Skeletal muscle tissue (tissue), 3 donors: ENCODE measurements at regions not wholly inside any gene's neighbourhood (a gene's known extent, or its start where the extent isn't known, plus 50 kb on each side); places are given as distances from the start of the nearest gene placed in this dataset.
A peak's percentile ranks its signal among the peaks of the same experiment; 100 is the strongest.
"Not testable (repeated sequence)": the region's sequence is repeated elsewhere in the genome, so short reads cannot be mapped to it uniquely, and the experiment has no call there.

Source experiments
- H3K27ac ChIP-seq: one replicate; pipeline ENCODE4 v1.7.0; 2013; ENCODE audit warnings: mild to moderate bottlenecking, low read depth, low read length, inconsistent platforms
- H3K27me3 ChIP-seq, 3 donors: one replicate each; pipeline ENCODE4 v1.7.0; 2013; ENCODE audit warnings: low read length in 3 of 3; ENCODE audit not compliant: control insufficient read depth in 3 of 3, insufficient read depth in 3 of 3
- H3K36me3 ChIP-seq, 3 donors: one replicate each; pipeline ENCODE4 v1.7.0; 2013; ENCODE audit warnings: low read length in 3 of 3; ENCODE audit not compliant: control insufficient read depth in 3 of 3, insufficient read depth in 3 of 3
- H3K4me1 ChIP-seq, 3 donors: one replicate each; pipeline ENCODE4 v1.7.0; 2013; ENCODE audit warnings: low read length in 3 of 3, mild to moderate bottlenecking in 3 of 3; ENCODE audit not compliant: control insufficient read depth in 3 of 3, insufficient read depth in 3 of 3
- H3K4me3 ChIP-seq, 3 donors: one replicate each; pipeline ENCODE4 v1.7.0; 2013; ENCODE audit warnings: low read length in 3 of 3
- H3K9ac ChIP-seq, 3 donors: one replicate each; pipeline ENCODE4 v1.7.0; 2013; ENCODE audit warnings: low read length in 3 of 3, mild to moderate bottlenecking in 3 of 3, moderate library complexity in 2 of 3, low read depth in 1 of 3
- H3K9me3 ChIP-seq, 3 donors: one replicate each; pipeline ENCODE4 v1.7.0; 2013; ENCODE audit warnings: low read length in 3 of 3; ENCODE audit not compliant: control insufficient read depth in 3 of 3
- donor health status: Osteomylitis.

DNA sequence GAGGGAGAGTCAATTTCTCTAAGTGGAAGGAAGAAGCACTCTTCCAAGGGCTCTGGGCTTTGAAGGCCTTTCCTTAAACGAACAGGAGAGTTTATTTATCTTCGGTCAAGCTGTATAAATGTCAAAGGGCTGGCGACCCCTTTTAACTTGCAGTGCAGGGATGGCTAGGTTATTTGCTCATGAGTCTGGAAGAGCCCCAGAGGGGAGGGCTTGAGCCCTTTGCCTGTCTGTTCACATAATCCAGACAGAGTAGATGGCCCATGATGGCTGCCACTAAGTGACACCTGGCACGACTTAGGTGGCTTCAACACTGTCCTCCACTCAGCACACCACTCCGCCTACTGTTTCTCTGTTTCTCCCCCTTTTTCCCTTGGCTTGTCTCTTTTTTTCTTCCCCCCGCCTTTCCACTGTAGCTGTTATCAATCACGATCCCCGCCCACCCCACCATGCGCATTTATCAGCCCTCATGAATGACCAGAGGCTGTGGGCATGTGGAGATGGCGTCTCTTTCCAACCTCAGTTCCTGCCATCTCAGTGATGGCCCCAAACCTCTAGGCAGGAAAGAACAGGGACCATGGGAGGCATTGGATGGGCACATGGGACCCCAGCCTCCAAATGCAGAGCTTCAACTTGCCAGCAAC is 408.7 kb upstream of the TNRC6C start:
- Histone ChIP-seq H3K27ac (no peak overlapping the region), H3K4me3 (no peak overlapping the region), H3K27me3 (no peaks in the 10 kb centered on the region), H3K4me1 (peaks cover under 1 to 4% (median under 1%) of the 10 kb centered on the region in 3 donors), H3K9ac (no peak overlapping the region), H3K36me3 (no peaks in the 10 kb centered on the region), H3K9me3 (no peaks in the 10 kb centered on the region)

DNA sequence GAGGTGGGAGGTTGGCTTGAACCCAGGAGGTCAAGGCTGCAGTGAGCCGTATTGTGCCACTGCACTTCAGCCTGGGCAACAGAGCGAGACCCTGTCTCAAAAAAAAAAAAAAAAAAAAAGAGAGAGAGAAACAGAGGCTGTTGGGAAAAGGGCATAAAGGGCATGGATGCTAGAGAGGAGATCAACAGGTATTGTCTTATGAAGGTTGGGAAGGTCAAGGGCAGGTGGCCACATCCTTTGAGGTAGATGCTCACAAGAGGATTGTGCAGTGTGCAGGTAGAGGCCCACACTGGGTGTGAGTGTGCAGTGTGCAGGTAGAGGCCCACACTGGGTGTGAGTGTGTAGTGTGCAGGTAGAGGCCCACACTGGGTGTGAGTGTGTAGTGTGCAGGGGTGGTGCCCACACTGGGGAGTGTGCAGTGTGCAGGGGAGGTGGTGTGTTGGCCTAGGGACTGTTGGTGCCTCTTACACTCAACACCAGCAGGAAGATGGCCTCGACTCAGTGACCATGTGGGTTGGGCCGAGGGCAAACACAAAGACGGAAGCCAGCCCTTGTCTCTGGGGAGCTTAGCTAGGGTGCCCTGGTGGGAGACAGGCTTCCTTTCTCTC is 404.9 kb upstream of the TNRC6C start:
- Histone ChIP-seq H3K9me3 (no peaks in the 10 kb centered on the region), H3K9ac (no peak overlapping the region), H3K27ac (no peak overlapping the region), H3K27me3 (no peaks in the 10 kb centered on the region), H3K4me3 (no peak overlapping the region), H3K36me3 (no peaks in the 10 kb centered on the region), H3K4me1 (peaks cover 10 to 23% (median 16%) of the 10 kb centered on the region in 3 donors)

- peak overlapping the region; percentile 50 to 79 (median 51) for H3K9ac ChIP-seq
- H3K4me1 ChIP-seq = peaks cover 10 to 23% (median 16%) of the 10 kb centered on the region in 3 donors
- H3K27ac ChIP-seq = peak overlapping the region; percentile 64
- H3K9me3 ChIP-seq = no peaks in the 10 kb centered on the region
- H3K36me3 ChIP-seq = no peaks in the 10 kb centered on the region
- no peaks in the 10 kb centered on the region for H3K27me3 ChIP-seq
- peak overlapping the region; percentile 38 to 61 (median 60) for H3K4me3 ChIP-seq
These were observed 403.3 kb upstream of the TNRC6C start for GRCh38 chr17:77555121-77555591.

DNA sequence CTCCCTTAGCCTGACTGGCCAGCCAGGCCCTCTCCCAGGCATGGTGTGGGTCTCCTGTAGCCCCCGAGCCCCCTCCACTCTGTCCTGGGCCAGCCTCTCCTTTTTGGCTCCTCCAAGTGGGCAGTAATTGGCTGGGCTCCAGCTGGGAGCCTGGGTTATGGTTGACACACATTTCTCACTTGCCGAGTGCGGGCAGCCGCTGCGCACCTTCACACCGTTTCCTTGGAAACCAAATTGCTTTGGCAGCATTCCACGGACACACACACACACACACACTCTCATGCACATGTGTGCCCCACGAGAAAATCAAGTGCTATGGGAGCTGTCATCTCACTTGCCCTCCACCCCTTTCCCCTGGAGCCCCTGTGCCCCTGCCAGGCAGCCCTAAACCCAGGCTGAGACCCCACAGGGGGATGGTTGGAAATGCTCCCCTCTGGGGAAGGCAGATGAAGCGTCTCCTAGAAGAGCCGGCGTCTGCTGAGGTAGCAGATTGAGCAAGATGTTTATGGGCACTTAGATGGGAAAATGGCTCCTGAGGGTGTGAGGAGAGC is 402.7 kb upstream of the TNRC6C start:
- H3K4me3 ChIP-seq = peak overlapping the region in 2 of 3 donors; percentile 60 to 61
- no peak overlapping the region for H3K27ac ChIP-seq
- H3K9me3 ChIP-seq = no peaks in the 10 kb centered on the region
- H3K36me3 ChIP-seq = no peaks in the 10 kb centered on the region
- H3K9ac ChIP-seq = peak overlapping the region in 2 of 3 donors; percentile 50 to 79
- H3K27me3 ChIP-seq = no peaks in the 10 kb centered on the region
- peaks cover 10 to 23% (median 16%) of the 10 kb centered on the region in 3 donors for H3K4me1 ChIP-seq

- Histone ChIP-seq H3K4me3 (peak overlapping the region in 1 of 3 donors; percentile 6), H3K9ac (no peak overlapping the region), H3K9me3 (no peaks in the 10 kb centered on the region), H3K4me1 (peaks cover 10 to 23% (median 16%) of the 10 kb centered on the region in 3 donors), H3K27me3 (no peaks in the 10 kb centered on the region), H3K27ac (no peak overlapping the region), H3K36me3 (no peaks in the 10 kb centered on the region)
These were observed 402.0 kb upstream of the TNRC6C start for GRCh38 chr17:77556383-77557061.

GRCh38 chr17:77558846-77559626 is 399.5 kb upstream of the TNRC6C start:
- no peak overlapping the region for H3K9ac ChIP-seq
- no peak overlapping the region for H3K4me3 ChIP-seq
- H3K27ac ChIP-seq = no peak overlapping the region
- H3K4me1 ChIP-seq = peaks cover 10 to 20% (median 16%) of the 10 kb centered on the region in 3 donors
- no peaks in the 10 kb centered on the region for H3K27me3 ChIP-seq
- peaks cover 0 to 2% (median 0%) of the 10 kb centered on the region in 3 donors for H3K9me3 ChIP-seq
- H3K36me3 ChIP-seq = no peaks in the 10 kb centered on the region

DNA sequence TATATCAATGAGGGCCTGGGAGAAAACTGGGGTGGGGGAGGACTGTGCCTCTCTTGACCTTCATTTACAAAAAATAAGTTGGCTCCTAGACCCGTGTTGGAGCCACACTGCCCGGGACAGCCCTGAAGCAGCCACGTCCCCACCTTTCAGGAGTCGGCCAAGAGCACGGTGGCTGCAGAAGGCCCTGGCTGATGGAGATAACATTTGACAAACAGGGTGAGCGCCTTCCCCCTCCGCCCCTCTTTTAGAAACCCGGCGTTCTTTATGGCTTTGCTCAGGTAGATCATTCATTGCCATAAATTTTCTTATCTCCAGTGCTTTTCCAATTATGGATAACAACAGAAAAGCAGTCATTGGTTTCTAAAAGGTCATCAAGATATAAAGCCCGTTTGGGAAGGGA is 398.1 kb upstream of the TNRC6C start:
- Histone ChIP-seq H3K27ac (no peak overlapping the region), H3K27me3 (no peaks in the 10 kb centered on the region), H3K36me3 (no peaks in the 10 kb centered on the region), H3K9ac (no peak overlapping the region), H3K4me3 (no peak overlapping the region), H3K9me3 (peaks cover 0 to 2% (median 0%) of the 10 kb centered on the region in 3 donors), H3K4me1 (peaks cover 4 to 14% (median 12%) of the 10 kb centered on the region in 3 donors)

DNA sequence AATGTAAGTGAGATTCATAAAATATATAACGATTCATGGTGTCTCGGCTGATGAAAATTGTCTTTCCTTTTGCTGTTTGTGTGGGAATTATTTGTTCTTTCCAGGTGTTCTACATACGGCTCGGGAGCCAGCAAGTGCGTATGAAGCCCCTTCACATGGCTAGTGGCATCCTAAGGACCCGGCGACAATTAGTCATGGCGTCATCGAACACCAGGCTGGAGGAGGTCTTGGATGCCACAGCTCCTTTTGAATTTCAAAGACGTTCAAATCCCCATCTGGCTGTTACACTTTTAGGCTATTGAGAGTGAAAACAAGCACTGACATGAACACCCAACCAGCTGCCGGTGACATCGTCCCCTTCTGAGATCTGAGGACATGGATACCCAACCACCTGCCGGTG is 397.7 kb upstream of the TNRC6C start:
- no peak overlapping the region for H3K4me3 ChIP-seq
- H3K4me1 ChIP-seq = peaks cover under 1 to 9% (median 8%) of the 10 kb centered on the region in 3 donors
- no peaks in the 10 kb centered on the region for H3K36me3 ChIP-seq
- no peak overlapping the region for H3K9ac ChIP-seq
- peaks cover 0 to 2% (median 0%) of the 10 kb centered on the region in 3 donors for H3K9me3 ChIP-seq
- H3K27ac ChIP-seq = no peak overlapping the region
- no peaks in the 10 kb centered on the region for H3K27me3 ChIP-seq

GRCh38 chr17:77562361-77562760 is 396.1 kb upstream of the TNRC6C start:
- not testable (repeated sequence) for H3K4me1 ChIP-seq, H3K27me3 ChIP-seq, H3K27ac ChIP-seq, H3K9me3 ChIP-seq, H3K36me3 ChIP-seq, H3K9ac ChIP-seq, H3K4me3 ChIP-seq
